ENCODE measurements at regions not wholly inside any gene's neighbourhood (a gene's known extent, or its start where the extent isn't known, plus 50 kb on each side); places are given as distances from the start of the nearest gene placed in this dataset.

DNA sequence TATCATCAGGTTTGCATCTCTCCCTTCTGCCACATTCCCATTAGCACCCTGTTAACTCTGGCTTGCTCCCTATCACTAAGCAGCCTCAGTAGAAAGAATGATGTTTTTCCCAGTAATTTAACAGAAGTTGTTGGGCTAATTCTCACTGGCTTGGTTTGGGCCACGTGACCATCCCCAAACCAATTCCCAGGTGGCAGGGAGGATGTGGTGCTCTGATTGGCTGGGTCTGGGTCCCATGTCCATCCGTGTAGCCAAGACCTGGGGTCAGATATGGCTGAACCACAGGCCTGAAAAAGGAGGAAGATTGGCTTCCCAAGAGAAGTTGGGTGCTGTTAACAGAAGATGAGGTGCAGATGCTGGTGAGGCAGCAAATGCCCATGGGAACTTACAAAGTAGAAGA, 122.0 kb downstream of the BOD1 start:
- TF ChIP-seq, protein P1, sequence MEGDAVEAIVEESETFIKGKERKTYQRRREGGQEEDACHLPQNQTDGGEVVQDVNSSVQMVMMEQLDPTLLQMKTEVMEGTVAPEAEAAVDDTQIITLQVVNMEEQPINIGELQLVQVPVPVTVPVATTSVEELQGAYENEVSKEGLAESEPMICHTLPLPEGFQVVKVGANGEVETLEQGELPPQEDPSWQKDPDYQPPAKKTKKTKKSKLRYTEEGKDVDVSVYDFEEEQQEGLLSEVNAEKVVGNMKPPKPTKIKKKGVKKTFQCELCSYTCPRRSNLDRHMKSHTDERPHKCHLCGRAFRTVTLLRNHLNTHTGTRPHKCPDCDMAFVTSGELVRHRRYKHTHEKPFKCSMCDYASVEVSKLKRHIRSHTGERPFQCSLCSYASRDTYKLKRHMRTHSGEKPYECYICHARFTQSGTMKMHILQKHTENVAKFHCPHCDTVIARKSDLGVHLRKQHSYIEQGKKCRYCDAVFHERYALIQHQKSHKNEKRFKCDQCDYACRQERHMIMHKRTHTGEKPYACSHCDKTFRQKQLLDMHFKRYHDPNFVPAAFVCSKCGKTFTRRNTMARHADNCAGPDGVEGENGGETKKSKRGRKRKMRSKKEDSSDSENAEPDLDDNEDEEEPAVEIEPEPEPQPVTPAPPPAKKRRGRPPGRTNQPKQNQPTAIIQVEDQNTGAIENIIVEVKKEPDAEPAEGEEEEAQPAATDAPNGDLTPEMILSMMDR (IDR thresholded peaks at IDR 0.05): no peak
- TF ChIP-seq POLR2A (IDR thresholded peaks at IDR 0.05): no peak
